OCI-LY3 (cell line): ENCODE measurements at regions not wholly inside any gene's neighbourhood (a gene's known extent, or its start where the extent isn't known, plus 50 kb on each side); places are given as distances from the start of the nearest gene placed in this dataset.

Source experiments
- H2AFZ ChIP-seq: fragments of 200-600, 300-600 bp; shearing (Covaris generic); 2 replicates; pipeline ENCODE4 v1.6.0; 2014; ENCODE audit warnings: antibody characterized with exemption, low read depth, low read length
- H3K27ac ChIP-seq: fragments of 200-600, 300-600 bp; sonication (generic); 2 replicates; pipeline ENCODE4 v1.5.1; 2014; ENCODE audit warnings: mild to moderate bottlenecking, low read length, moderate library complexity, mixed read lengths
- H3K27me3 ChIP-seq: fragments of 200-600, 300-600 bp; sonication (generic); 2 replicates; pipeline ENCODE4 v1.6.1; 2014; ENCODE audit warnings: low read depth, low read length, mixed read lengths
- H3K36me3 ChIP-seq: fragments of 200-600, 300-600 bp; sonication (generic); replicated peaks from 2 replicates; pipeline ENCODE3; 2014; ENCODE audit warnings: low read depth, low read length, mixed read lengths
- H3K4me1 ChIP-seq: fragments of 300-600, 200-600 bp; sonication (generic); 2 replicates; pipeline ENCODE4 v1.6.1; 2014; ENCODE audit warnings: low read length, mixed read lengths
- H3K4me2 ChIP-seq: fragments of 200-600, 300-600 bp; sonication (generic); 2 replicates; pipeline ENCODE4 v1.6.1; 2014; ENCODE audit warnings: low read length, mixed read lengths
- H3K4me3 ChIP-seq: fragments of 300-600, 200-600 bp; sonication (generic); 2 replicates; pipeline ENCODE4 v1.5.1; 2014; ENCODE audit warnings: antibody characterized with exemption, mild to moderate bottlenecking, low read length, moderate library complexity
- H3K79me2 ChIP-seq: fragments of 300-600, 200-600 bp; shearing (Covaris generic); 2 replicates; pipeline ENCODE4 v1.6.1; 2014; ENCODE audit warnings: mild to moderate bottlenecking, low read length, mixed read lengths
- H3K9ac ChIP-seq: fragments of 300-600, 200-600 bp; shearing (Covaris generic); 2 replicates; pipeline ENCODE4 v1.6.0; 2014; ENCODE audit warnings: mild to moderate bottlenecking, low read length, moderate library complexity
- H3K9me3 ChIP-seq: fragments of 200-600, 300-600 bp; shearing (Covaris generic); 2 replicates; pipeline ENCODE4 v1.6.1; 2014; ENCODE audit warnings: low read length, mixed read lengths; ENCODE audit not compliant: insufficient read depth
- H4K20me1 ChIP-seq: fragments of 200-600, 300-600 bp; sonication (generic); 2 replicates; pipeline ENCODE4 v1.6.1; 2016; ENCODE audit warnings: low read length, mixed read lengths; ENCODE audit not compliant: insufficient read depth
- EZH2phosphoT487 ChIP-seq: fragments of 200-600 bp; shearing (Covaris generic); IDR thresholded peaks from 2 replicates; pipeline ENCODE4 v1.6.1; 2018; ENCODE audit warnings: antibody characterized with exemption, mixed run types, low read depth
- TF ChIP-seq, protein P1 (sequence below): fragments of 200-600, 300-600 bp; sonication (generic); IDR thresholded peaks from 2 replicates; pipeline ENCODE4 v1.5.1; 2014; ENCODE audit warnings: antibody characterized with exemption, low read length, low read depth

DNA sequence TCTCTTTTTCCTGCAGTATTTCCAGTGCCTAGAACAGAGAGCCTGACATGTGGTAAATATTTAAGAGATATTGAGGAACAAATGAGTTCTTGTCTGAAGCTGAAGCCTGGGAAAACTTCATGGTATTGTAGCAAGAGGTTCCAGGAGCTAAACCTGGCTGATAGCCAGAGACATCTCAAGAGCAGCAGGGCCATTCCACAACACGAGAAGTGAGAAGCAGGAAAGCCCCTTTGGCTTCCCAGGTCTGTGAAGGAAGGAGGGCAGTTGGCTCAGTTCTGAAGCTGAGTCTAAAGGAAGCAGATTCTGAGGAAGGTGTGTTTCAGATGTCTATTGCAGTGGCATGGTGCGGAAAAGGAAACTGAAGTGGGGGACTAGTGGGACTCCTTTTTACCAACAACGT, 63.8 kb upstream of the FAM204A start:
- no peaks in the 10 kb centered on the region for H3K79me2 ChIP-seq
- H3K4me3 ChIP-seq = no peak overlapping the region
- H3K9me3 ChIP-seq = no peaks in the 10 kb centered on the region
- H4K20me1 ChIP-seq = no peaks in the 10 kb centered on the region
- TF ChIP-seq, protein P1, sequence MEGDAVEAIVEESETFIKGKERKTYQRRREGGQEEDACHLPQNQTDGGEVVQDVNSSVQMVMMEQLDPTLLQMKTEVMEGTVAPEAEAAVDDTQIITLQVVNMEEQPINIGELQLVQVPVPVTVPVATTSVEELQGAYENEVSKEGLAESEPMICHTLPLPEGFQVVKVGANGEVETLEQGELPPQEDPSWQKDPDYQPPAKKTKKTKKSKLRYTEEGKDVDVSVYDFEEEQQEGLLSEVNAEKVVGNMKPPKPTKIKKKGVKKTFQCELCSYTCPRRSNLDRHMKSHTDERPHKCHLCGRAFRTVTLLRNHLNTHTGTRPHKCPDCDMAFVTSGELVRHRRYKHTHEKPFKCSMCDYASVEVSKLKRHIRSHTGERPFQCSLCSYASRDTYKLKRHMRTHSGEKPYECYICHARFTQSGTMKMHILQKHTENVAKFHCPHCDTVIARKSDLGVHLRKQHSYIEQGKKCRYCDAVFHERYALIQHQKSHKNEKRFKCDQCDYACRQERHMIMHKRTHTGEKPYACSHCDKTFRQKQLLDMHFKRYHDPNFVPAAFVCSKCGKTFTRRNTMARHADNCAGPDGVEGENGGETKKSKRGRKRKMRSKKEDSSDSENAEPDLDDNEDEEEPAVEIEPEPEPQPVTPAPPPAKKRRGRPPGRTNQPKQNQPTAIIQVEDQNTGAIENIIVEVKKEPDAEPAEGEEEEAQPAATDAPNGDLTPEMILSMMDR = no peak
- no peak for TF ChIP-seq EZH2phosphoT487
- no peak overlapping the region for H2AFZ ChIP-seq
- no peaks in the 10 kb centered on the region; the same call in 1 of the 2 replicates for H3K27me3 ChIP-seq
- no peak overlapping the region for H3K27ac ChIP-seq
- no peaks in the 10 kb centered on the region for H3K36me3 ChIP-seq
- no peak overlapping the region for H3K9ac ChIP-seq
- H3K4me1 ChIP-seq = no peaks in the 10 kb centered on the region
- H3K4me2 ChIP-seq = no peak overlapping the region

DNA sequence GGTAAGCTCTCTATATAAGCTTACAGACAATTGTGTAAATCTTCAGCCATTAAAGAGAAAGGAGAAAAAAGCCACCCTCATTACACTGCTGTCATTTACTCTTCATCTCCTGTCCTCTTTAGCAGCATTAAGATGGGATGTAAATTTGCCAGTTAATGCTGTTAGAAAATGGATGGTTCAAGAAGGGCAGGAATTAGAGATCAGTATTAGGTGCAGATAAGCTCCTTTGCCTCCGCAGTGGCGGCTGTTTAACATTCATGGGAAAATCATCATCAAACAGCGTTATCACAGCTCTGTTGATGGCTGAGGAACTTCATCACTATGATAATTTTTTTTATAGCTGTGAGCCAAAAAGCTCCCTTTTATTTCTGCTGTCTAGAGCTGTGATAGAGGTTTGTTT, 61.8 kb upstream of the FAM204A start:
- TF ChIP-seq, protein P1 = no peak
- no peak for TF ChIP-seq EZH2phosphoT487
- H2AFZ ChIP-seq = no peak overlapping the region
- no peak overlapping the region for H3K4me2 ChIP-seq
- no peaks in the 10 kb centered on the region for H3K4me1 ChIP-seq
- no peaks in the 10 kb centered on the region for H4K20me1 ChIP-seq
- H3K9ac ChIP-seq = no peak overlapping the region
- no peaks in the 10 kb centered on the region for H3K36me3 ChIP-seq
- H3K79me2 ChIP-seq = no peaks in the 10 kb centered on the region
- H3K27ac ChIP-seq = no peak overlapping the region
- no peak overlapping the region for H3K4me3 ChIP-seq
- H3K27me3 ChIP-seq = no peaks in the 10 kb centered on the region; the same call in 1 of the 2 replicates
- no peaks in the 10 kb centered on the region for H3K9me3 ChIP-seq

DNA sequence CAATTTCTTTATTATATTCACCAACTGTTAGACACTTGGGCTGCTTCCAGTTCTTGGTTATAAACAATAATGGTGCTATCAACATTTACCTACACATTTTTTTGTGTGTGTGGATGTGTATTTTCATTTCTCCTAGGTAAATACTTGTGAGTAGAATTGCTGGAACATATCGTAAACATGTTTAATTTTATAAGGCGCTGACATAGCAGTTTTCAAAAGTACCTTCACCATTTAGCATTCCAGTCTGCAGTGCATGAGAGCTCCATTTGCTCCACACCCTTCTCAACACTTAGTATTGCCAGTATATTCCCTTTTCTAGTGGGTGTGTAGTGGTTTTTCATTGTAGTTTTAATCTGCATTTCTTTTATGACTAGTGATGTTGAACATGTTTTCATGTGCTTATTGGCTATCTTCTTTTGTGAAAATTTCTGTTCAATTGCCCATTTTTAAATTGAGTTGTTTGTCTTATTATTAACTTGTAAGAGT, 59.6 kb upstream of the FAM204A start:
- Histone ChIP-seq H3K9ac (no peak overlapping the region), H3K79me2 (no peaks in the 10 kb centered on the region), H3K9me3 (no peaks in the 10 kb centered on the region), H3K27ac (no peak overlapping the region), H3K4me1 (no peaks in the 10 kb centered on the region), H2AFZ (no peak overlapping the region), H3K27me3 (no peaks in the 10 kb centered on the region; the same call in 1 of the 2 replicates), H3K36me3 (no peaks in the 10 kb centered on the region), H3K4me3 (no peak overlapping the region), H3K4me2 (no peak overlapping the region), H4K20me1 (no peaks in the 10 kb centered on the region)
- no peak for TF ChIP-seq EZH2phosphoT487
- TF ChIP-seq, protein P1 = no peak

- Histone ChIP-seq H3K4me2 (no peak overlapping the region), H3K9ac (no peak overlapping the region), H3K9me3 (no peaks in the 10 kb centered on the region), H3K4me3 (no peak overlapping the region), H3K27ac (no peak overlapping the region), H4K20me1 (no peaks in the 10 kb centered on the region), H2AFZ (no peak overlapping the region), H3K27me3 (no peaks in the 10 kb centered on the region), H3K79me2 (no peaks in the 10 kb centered on the region), H3K36me3 (no peaks in the 10 kb centered on the region), H3K4me1 (no peaks in the 10 kb centered on the region)
- TF ChIP-seq, protein P1 = no peak
- no peak for TF ChIP-seq EZH2phosphoT487
These were observed 55.3 kb upstream of the FAM204A start for GRCh38 chr10:118397391-118397790.
